ENCODE measurements at regions not wholly inside any gene's neighbourhood (a gene's known extent, or its start where the extent isn't known, plus 50 kb on each side); places are given as distances from the start of the nearest gene placed in this dataset.

GRCh38 chr4:52370576-52370975 lies 288.5 kb downstream of the USP46 start:
- TF ChIP-seq CTCF (conservative IDR thresholded peaks at IDR 0.05; ENCODE audit: low read depth, low read length): no peak
- TF ChIP-seq POLR2A (IDR thresholded peaks at IDR 0.05; ENCODE audit: low read depth, low read length): no peak
- no peak for TF ChIP-seq MAZ (IDR thresholded peaks at IDR 0.05; ENCODE audit: borderline replicate concordance, low read depth, low read length)
- no peak for TF ChIP-seq CHD1 (IDR thresholded peaks at IDR 0.05; ENCODE audit: low read depth, low read length)
